NCI-H526 (cell line): ENCODE measurements at regions not wholly inside any gene's neighbourhood (a gene's known extent, or its start where the extent isn't known, plus 50 kb on each side); places are given as distances from the start of the nearest gene placed in this dataset.
"Not testable (repeated sequence)": the region's sequence is repeated elsewhere in the genome, so short reads cannot be mapped to it uniquely, and the experiment has no call there.

ENCODE experiments used
- DNase-seq, 2 experiments: peaks; one replicate each; lab custom pipeline; 2025; lab: John Stamatoyannopoulos, UW

- no peak for DNase-seq
These were observed 151.6 kb upstream of the VSTM2A start for GRCh38 chr7:54390565-54390964.

- no peak for DNase-seq
These were observed 149.2 kb upstream of the VSTM2A start for GRCh38 chr7:54392935-54393334.

GRCh38 chr7:54394834-54395233, 147.3 kb upstream of the VSTM2A start:
- peak; percentile 60 to 75 for DNase-seq

GRCh38 chr7:54397836-54398612, 144.2 kb upstream of the VSTM2A start:
- no peak for DNase-seq

GRCh38 chr7:54398863-54399262, 143.3 kb upstream of the VSTM2A start:
- DNase-seq = no peak

- DNase-seq = no peak
These were observed 132.3 kb upstream of the VSTM2A start for GRCh38 chr7:54409917-54410316.

- no peak for DNase-seq
These were observed 125.5 kb upstream of the VSTM2A start for GRCh38 chr7:54416678-54417077.

GRCh38 chr7:54419209-54419608, 123.0 kb upstream of the VSTM2A start:
- no peak for DNase-seq

- DNase-seq = no peak
These were observed 115.8 kb upstream of the VSTM2A start for GRCh38 chr7:54426406-54426805.

GRCh38 chr7:54429111-54429510, 113.1 kb upstream of the VSTM2A start:
- DNase-seq = no peak

GRCh38 chr7:54439391-54439790, 102.8 kb upstream of the VSTM2A start:
- no peak for DNase-seq

GRCh38 chr7:54444046-54444686, 98.0 kb upstream of the VSTM2A start:
- DNase-seq = not testable (repeated sequence)

GRCh38 chr7:54453168-54453567, 89.0 kb upstream of the VSTM2A start:
- DNase-seq = not testable (repeated sequence)

- not testable (repeated sequence) for DNase-seq
These were observed 87.5 kb upstream of the VSTM2A start for GRCh38 chr7:54454700-54455099.

GRCh38 chr7:54465095-54465494, 77.1 kb upstream of the VSTM2A start:
- DNase-seq = no peak

- DNase-seq = no peak
These were observed 72.4 kb upstream of the VSTM2A start for GRCh38 chr7:54469740-54470139.

- no peak for DNase-seq
These were observed 65.6 kb upstream of the VSTM2A start for GRCh38 chr7:54476609-54477008.

GRCh38 chr7:54477083-54477482, 65.1 kb upstream of the VSTM2A start:
- DNase-seq = no peak

GRCh38 chr7:54483523-54483922, 58.7 kb upstream of the VSTM2A start:
- DNase-seq = no peak

GRCh38 chr7:54485044-54485443, 57.1 kb upstream of the VSTM2A start:
- DNase-seq = no peak
